SKM-1 treated with dmso at 0.1 percent for 144 hours (cell line): ENCODE measurements at regions not wholly inside any gene's neighbourhood (a gene's known extent, or its start where the extent isn't known, plus 50 kb on each side); places are given as distances from the start of the nearest gene placed in this dataset.

Experiments used
- DNase-seq: peaks from one replicate; lab custom pipeline; 2025; ENCODE audit not compliant: unreplicated experiment; lab: John Stamatoyannopoulos, UW

GRCh38 chr10:128367807-128368206 lies 241.6 kb upstream of the MKI67 start:
- DNase-seq, result no peak

GRCh38 chr10:128369101-128369650 lies 243.0 kb upstream of the MKI67 start:
- no peak for DNase-seq

- no peak for DNase-seq
Observed at GRCh38 chr10:128373071-128373749, 247.0 kb upstream of the MKI67 start.

- DNase-seq, result no peak
Observed at GRCh38 chr10:128373831-128374230, 247.6 kb upstream of the MKI67 start.

GRCh38 chr10:128375171-128375570 lies 248.9 kb upstream of the MKI67 start:
- no peak for DNase-seq

- DNase-seq, result no peak
Observed at GRCh38 chr10:128377364-128377987, 251.3 kb upstream of the MKI67 start.

GRCh38 chr10:128377988-128378387 lies 251.8 kb upstream of the MKI67 start:
- DNase-seq, result no peak

- DNase-seq, result no peak
Observed at GRCh38 chr10:128380946-128381345, 254.7 kb upstream of the MKI67 start.

- no peak for DNase-seq
Observed at GRCh38 chr10:128382225-128382624, 256.0 kb upstream of the MKI67 start.

- DNase-seq, result no peak
Observed at GRCh38 chr10:128384831-128385230, 258.6 kb upstream of the MKI67 start.

- DNase-seq, result no peak
Observed at GRCh38 chr10:128386231-128386630, 260.0 kb upstream of the MKI67 start.

GRCh38 chr10:128386816-128387604 lies 260.8 kb upstream of the MKI67 start:
- DNase-seq, result no peak

GRCh38 chr10:128390596-128390995 lies 264.4 kb upstream of the MKI67 start:
- DNase-seq, result no peak

- no peak for DNase-seq
Observed at GRCh38 chr10:128393546-128393945, 267.3 kb upstream of the MKI67 start.

GRCh38 chr10:128398118-128398517 lies 271.9 kb upstream of the MKI67 start:
- DNase-seq, result no peak

- DNase-seq, result no peak
Observed at GRCh38 chr10:128398999-128399398, 272.8 kb upstream of the MKI67 start.

- no peak for DNase-seq
Observed at GRCh38 chr10:128400564-128400963, 274.3 kb upstream of the MKI67 start.

GRCh38 chr10:128405450-128405849 lies 279.2 kb upstream of the MKI67 start:
- DNase-seq, result no peak

- no peak for DNase-seq
Observed at GRCh38 chr10:128411643-128412042, 285.4 kb upstream of the MKI67 start.

- no peak for DNase-seq
Observed at GRCh38 chr10:128414568-128414967, 288.3 kb upstream of the MKI67 start.

- DNase-seq, result no peak
Observed at GRCh38 chr10:128416231-128416630, 290.0 kb upstream of the MKI67 start.

GRCh38 chr10:128417826-128418225 lies 291.6 kb upstream of the MKI67 start:
- DNase-seq, result no peak
